ENCODE measurements at regions not wholly inside any gene's neighbourhood (a gene's known extent, or its start where the extent isn't known, plus 50 kb on each side); places are given as distances from the start of the nearest gene placed in this dataset.

DNA sequence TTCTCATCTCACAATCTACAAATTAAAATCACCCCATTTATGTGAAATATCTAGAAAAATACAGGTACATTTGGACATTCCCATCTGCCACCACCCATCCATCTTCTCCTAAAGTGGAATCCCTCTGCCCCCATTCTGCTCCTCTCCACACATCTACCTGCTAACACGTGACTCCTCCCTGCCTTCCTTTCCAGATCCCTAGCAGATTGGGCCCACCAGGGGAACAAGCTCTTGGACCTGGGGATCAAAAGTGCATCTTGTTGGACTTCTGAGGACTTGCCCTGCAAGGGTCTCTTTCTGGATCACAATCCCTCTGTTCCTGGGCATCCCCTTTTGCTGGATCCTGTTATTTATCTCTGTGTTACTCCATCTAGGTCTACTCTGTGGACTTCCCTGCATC is 107.6 kb downstream of the ZNF280B start:
- ChIA-PET POLR2A (interaction anchor here (0.6 to 1.1 kb wide), 5 partner anchors 9 to 320 kb away, joined by 3 to 4 read pairs (median 3); no protein-coding TSS in a partner anchor), CTCF (ENCODE audit: low intra/inter-chr PET ratio) (interaction anchor here (0.8 kb wide), 1 partner anchor 193 kb away, joined by 3 read pairs; no protein-coding TSS in a partner anchor)
- Histone ChIP-seq H3K27ac (ENCODE audit: extremely low read depth, low read depth, low read length) (no peak overlapping the region), H3K4me2 (ENCODE audit: insufficient read depth, low read length) (no peak overlapping the region), H2AFZ (ENCODE audit: low read depth, low read length) (no peak overlapping the region), H3K4me1 (replicated peaks in 1 of 2; ENCODE audit: control insufficient read depth in 2 of 2, insufficient read depth in 2 of 2, low read length in 2 of 2) (no peaks in the 10 kb centered on the region), H3K9ac (ENCODE audit: insufficient read depth in 1 of 2, low read depth in 2 of 2, low read length in 2 of 2) (no peak overlapping the region), H3K79me2 (ENCODE audit: control insufficient read depth, insufficient read depth, low read length) (no peaks in the 10 kb centered on the region), H3K27me3 (ENCODE audit: control insufficient read depth in 2 of 2, insufficient read depth in 2 of 2, low read length in 2 of 2) (peaks cover 7 to 52% of the 10 kb centered on the region in 2 experiments; a peak in 4 of 5 replicates), H4K20me1 (replicated peaks; ENCODE audit: control insufficient read depth, insufficient read depth, low read length) (0 out of 2 replicates have a peak, but pooled peaks cover 15% of the 10 kb centered on the region), H3K36me3 (ENCODE audit: control insufficient read depth, insufficient read depth, low read length) (no peaks in the 10 kb centered on the region), H3K9me1 (ENCODE audit: control insufficient read depth, insufficient read depth, low read length) (peaks cover 7% of the 10 kb centered on the region), H3K4me3 (no peak overlapping the region), H3K9me3 (replicated peaks; ENCODE audit: control insufficient read depth, insufficient read depth, low read depth, low read length) (no peaks in the 10 kb centered on the region)
- DNase-seq (ENCODE audit: extremely low read depth in 1 of 4, low spot score in 3 of 4) (peak in 2 of 4 experiments; percentile 31 to 38), ATAC-seq (no peak), FAIRE-seq (no peak)
- 0% methylated on average over 1 of the region's 1 CpG for WGBS (ENCODE audit: insufficient coverage, low coverage, missing lambda C conversion rate)
- in situ Hi-C loops (cut with MboI): no loop called here
- intact Hi-C loops (cut with micrococcal nuclease): no loop called here
- no peak for TF ChIP-seq ZNF253 (CRISPR knock-in tag; conservative IDR thresholded peaks at IDR 0.05)
- TF ChIP-seq, protein P1, sequence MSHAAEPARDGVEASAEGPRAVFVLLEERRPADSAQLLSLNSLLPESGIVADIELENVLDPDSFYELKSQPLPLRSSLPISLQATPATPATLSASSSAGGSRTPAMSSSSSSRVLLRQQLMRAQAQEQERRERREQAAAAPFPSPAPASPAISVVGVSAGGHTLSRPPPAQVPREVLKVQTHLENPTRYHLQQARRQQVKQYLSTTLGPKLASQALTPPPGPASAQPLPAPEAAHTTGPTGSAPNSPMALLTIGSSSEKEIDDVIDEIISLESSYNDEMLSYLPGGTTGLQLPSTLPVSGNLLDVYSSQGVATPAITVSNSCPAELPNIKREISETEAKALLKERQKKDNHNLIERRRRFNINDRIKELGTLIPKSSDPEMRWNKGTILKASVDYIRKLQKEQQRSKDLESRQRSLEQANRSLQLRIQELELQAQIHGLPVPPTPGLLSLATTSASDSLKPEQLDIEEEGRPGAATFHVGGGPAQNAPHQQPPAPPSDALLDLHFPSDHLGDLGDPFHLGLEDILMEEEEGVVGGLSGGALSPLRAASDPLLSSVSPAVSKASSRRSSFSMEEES (CRISPR knock-in tag; IDR thresholded peaks at IDR 0.05): peak; percentile 80
- TF ChIP-seq, protein P2, sequence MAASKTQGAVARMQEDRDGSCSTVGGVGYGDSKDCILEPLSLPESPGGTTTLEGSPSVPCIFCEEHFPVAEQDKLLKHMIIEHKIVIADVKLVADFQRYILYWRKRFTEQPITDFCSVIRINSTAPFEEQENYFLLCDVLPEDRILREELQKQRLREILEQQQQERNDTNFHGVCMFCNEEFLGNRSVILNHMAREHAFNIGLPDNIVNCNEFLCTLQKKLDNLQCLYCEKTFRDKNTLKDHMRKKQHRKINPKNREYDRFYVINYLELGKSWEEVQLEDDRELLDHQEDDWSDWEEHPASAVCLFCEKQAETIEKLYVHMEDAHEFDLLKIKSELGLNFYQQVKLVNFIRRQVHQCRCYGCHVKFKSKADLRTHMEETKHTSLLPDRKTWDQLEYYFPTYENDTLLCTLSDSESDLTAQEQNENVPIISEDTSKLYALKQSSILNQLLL (CRISPR knock-in tag; IDR thresholded peaks at IDR 0.05; ENCODE audit: borderline replicate concordance): 0 out of 2 replicates have a peak, but pooled peaks have one; percentile 9
- no peak for TF ChIP-seq FOXP1 (CRISPR knock-in tag; IDR thresholded peaks at IDR 0.05)
- TF ChIP-seq GTF2F1 (IDR thresholded peaks at IDR 0.05; ENCODE audit: low read depth, low read length): 0 out of 2 replicates have a peak, but pooled peaks have one; percentile 11
- TF ChIP-seq TFAM (CRISPR knock-in tag; conservative IDR thresholded peaks at IDR 0.05): no peak
- TF ChIP-seq SETDB1 (IDR thresholded peaks at IDR 0.05; ENCODE audit: low read length): peak; percentile 51
- TF ChIP-seq TCF7L2 (IDR thresholded peaks at IDR 0.05; ENCODE audit: low read depth, low read length): no peak
- TF ChIP-seq, protein P3, sequence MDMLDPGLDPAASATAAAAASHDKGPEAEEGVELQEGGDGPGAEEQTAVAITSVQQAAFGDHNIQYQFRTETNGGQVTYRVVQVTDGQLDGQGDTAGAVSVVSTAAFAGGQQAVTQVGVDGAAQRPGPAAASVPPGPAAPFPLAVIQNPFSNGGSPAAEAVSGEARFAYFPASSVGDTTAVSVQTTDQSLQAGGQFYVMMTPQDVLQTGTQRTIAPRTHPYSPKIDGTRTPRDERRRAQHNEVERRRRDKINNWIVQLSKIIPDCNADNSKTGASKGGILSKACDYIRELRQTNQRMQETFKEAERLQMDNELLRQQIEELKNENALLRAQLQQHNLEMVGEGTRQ (CRISPR knock-in tag; IDR thresholded peaks at IDR 0.05): 0 out of 2 replicates have a peak, but pooled peaks have one; percentile 28
- no peak for TF ChIP-seq RAD21 (CRISPR knock-in tag; conservative IDR thresholded peaks at IDR 0.05 in 1 of 2, IDR thresholded peaks at IDR 0.05 in 1 of 2)
- TF ChIP-seq, protein P4, sequence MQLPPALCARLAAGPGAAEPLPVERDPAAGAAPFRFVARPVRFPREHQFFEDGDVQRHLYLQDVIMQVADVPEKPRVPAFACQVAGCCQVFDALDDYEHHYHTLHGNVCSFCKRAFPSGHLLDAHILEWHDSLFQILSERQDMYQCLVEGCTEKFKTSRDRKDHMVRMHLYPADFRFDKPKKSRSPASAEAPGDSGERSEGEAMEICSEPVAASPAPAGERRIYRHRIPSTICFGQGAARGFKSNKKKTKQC (CRISPR knock-in tag; IDR thresholded peaks at IDR 0.05): 0 out of 2 replicates have a peak, but pooled peaks have one; percentile 7
- no TSS peak for BruUV-seq (replicated peaks)
